GM12865 (cell line): ENCODE measurements at regions not wholly inside any gene's neighbourhood (a gene's known extent, or its start where the extent isn't known, plus 50 kb on each side); places are given as distances from the start of the nearest gene placed in this dataset.

Source experiments
- DNase-seq: peaks from one replicate; pipeline ENCODE4 v3.0.0; 2010; ENCODE audit warnings: low read depth
- H3K4me3 ChIP-seq: 2 replicates; pipeline ENCODE4 v1.5.1; 2011; ENCODE audit warnings: mild to moderate bottlenecking, low read depth, low read length, control low read depth
- TF ChIP-seq, protein P1 (sequence below): IDR thresholded peaks from 2 replicates; pipeline ENCODE4 v1.5.1; 2011; ENCODE audit warnings: low read length, control low read depth, low read depth, inconsistent platforms; ENCODE audit not compliant: insufficient read depth; ENCODE audit errors: missing control alignments

DNA sequence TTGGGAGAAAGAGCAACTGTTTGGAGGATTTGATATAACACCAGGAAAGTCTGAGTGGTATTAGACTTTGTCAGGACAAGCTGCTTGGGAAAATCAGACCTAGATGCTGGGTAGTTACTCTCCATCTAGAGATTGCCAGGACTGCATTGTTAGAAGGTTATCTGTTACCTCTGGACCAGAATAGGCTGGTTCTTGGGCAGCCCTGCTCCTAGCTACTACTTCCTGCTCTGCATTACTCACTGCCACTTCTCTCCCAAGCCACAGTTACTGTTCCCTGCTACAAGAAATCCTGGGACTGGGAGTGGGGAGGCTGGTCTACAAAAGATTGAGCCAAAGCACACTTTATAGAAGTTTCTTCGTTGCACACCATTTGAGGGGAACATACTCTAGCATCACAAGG is 95.5 kb upstream of the KCNN2 start:
- H3K4me3 ChIP-seq: no peak overlapping the region
- TF ChIP-seq, protein P1, sequence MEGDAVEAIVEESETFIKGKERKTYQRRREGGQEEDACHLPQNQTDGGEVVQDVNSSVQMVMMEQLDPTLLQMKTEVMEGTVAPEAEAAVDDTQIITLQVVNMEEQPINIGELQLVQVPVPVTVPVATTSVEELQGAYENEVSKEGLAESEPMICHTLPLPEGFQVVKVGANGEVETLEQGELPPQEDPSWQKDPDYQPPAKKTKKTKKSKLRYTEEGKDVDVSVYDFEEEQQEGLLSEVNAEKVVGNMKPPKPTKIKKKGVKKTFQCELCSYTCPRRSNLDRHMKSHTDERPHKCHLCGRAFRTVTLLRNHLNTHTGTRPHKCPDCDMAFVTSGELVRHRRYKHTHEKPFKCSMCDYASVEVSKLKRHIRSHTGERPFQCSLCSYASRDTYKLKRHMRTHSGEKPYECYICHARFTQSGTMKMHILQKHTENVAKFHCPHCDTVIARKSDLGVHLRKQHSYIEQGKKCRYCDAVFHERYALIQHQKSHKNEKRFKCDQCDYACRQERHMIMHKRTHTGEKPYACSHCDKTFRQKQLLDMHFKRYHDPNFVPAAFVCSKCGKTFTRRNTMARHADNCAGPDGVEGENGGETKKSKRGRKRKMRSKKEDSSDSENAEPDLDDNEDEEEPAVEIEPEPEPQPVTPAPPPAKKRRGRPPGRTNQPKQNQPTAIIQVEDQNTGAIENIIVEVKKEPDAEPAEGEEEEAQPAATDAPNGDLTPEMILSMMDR: no peak
- no peak for DNase-seq

DNA sequence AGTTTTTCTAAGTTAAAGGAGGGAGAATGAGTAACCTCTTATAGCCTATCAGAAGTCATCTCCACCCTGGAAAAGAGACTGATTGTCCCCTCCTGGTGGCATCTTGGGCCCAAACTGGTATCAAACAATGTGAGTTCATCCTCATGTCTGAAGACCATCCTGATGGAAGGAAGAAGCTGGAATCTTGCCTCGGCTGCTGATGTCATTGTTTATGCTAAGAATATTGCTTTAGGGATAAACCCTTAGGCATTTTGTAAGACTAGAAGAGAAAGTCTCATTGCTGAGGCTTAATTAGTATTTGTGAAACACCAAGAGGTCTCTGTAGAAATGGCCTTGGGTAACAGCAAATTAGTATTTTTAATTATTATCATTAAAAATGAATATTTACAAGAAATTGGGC is 65.7 kb upstream of the KCNN2 start:
- no peak for DNase-seq
- TF ChIP-seq, protein P1: no peak
- no peak overlapping the region for H3K4me3 ChIP-seq

DNA sequence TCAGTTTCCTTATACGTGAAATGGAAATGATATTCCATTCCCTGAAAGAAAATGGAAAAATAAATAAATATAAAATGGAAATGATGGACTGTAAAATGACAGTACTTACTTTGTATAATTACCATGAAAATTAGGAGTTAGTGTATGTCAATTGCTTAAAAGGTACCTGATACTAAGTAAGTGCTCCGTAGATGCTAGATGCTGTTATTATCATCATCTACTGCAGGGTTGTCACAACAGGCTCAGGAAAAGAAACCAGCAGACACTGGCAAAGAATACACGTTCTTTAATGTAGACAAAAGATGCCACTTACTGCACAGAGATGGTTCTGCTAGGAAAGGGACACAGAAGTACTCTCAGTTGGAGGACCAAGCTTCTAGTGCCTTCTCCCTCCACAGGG is 64.0 kb upstream of the KCNN2 start:
- TF ChIP-seq, protein P1: no peak
- DNase-seq: no peak
- H3K4me3 ChIP-seq: no peak overlapping the region

DNA sequence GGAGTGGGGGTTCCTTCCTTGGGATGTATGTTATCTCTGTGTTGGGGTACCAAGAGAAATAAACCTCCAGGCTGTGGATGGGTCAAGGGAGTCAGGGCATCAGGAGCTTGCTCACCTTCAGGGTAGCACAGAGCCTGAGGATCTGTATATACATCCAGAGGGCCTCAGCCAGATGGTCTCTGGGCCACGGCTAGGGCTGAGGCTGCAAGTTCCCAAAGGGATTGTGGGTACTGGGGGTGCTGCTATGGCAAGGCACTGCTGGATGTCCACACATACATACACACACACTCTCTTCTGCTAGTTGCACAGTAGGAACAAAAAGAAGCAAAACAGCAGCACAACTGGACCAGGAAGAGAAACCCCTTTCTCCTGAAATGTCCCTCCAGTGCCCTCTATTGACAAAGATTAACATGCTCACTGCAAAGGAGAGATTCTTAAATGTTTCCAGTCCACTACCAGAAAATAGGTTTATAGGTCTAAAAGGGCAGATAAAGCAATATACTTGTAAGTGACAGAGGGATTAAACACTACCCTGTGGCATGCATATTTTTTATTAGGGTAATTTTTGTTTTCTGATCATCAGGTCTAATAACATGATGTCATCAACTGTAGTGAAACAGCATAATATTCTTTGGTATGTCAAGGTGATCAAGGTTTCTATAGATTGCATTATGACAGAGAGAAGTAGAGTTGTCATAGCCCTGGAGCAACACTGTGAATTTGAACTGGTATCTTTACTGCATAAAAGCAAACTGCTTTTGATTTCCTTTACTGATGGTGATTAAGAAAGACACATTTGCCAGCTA is 56.3 kb upstream of the KCNN2 start:
- TF ChIP-seq, protein P1: peak; percentile 20
- no peak overlapping the region for H3K4me3 ChIP-seq
- DNase-seq: peak; percentile 25

DNA sequence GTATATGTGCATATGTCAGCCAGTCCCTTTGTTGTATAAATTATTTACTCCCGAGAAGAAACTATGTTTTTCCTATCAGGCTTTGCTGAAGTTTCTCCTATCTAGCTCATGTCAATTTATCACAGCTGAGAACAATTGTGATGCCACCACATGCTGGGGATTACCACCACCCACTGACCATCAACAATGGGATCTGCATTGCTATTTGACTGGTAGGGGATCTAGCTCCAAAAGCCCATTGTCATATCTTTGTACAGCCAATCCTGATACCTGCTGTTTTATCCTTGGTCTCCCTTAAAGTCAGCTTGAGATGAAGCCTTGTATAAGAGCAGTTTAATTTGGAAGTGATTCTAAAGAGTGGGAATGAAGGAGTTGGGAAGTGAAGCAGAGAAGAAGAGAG is 53.9 kb upstream of the KCNN2 start:
- DNase-seq: no peak
- TF ChIP-seq, protein P1: no peak
- no peak overlapping the region for H3K4me3 ChIP-seq

DNA sequence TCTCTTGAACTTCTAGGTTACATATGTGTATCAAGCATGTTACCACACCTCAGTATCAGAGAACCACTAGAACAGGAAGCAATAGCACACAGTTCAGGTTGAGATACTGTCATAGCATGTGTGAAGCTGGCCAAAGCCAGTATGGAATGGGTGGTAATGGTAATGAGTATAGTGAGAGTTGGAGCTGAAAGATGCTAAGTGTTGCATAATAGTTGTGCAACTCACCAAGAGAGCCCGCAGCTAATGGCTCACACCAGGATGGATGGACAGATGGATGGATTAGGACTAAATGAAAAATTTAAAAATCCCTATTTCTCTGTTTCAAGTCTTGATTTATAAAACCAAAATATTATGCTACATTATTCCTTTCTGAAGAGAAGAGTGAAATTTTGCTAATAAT is 53.4 kb upstream of the KCNN2 start:
- DNase-seq: no peak
- TF ChIP-seq, protein P1: no peak
- H3K4me3 ChIP-seq: no peak overlapping the region

DNA sequence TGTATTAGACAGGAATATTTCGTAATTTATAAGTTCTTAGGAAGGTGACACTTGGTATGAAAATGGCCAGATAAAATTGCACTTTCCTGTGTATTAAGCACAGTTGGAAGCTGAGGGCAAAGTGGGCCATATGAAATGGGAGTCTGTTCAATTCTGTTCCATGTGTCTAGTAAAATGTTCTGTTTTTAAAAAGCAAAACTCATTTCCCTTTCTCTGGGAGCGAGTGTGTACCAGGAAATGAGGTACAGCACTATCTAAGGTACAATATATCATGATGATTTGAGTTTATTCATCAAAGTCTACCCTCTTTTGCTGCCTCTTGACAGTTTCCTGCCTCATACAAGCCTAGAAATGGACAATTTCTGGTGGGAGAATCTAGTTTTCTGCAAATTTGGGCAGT is 51.2 kb upstream of the KCNN2 start:
- TF ChIP-seq, protein P1: no peak
- DNase-seq: no peak
- no peak overlapping the region for H3K4me3 ChIP-seq
